OCI-LY7 (cell line): ENCODE measurements at regions not wholly inside any gene's neighbourhood (a gene's known extent, or its start where the extent isn't known, plus 50 kb on each side); places are given as distances from the start of the nearest gene placed in this dataset.

Experiments used
- BruUV-seq: library from RNA; stranded (reverse); fragments of 400-500 nt; replicated peaks from 2 replicates; lab custom pipeline; 2021; lab: Mats Ljungman, UMichigan
- CTCF ChIA-PET: fragments of 300-600 bp; sonication (Branson Sonifier 250); formaldehyde crosslinking; loops from one replicate; lab custom pipeline; 2022; ENCODE audit warnings: antibody characterized with exemption; ENCODE audit not compliant: unreplicated experiment; lab: Charles Lee
- POLR2A ChIA-PET: fragments of 300-600 bp; sonication (Branson Sonifier 250); formaldehyde crosslinking; loops from one replicate; lab custom pipeline; 2022; ENCODE audit warnings: antibody characterized with exemption; lab: Charles Lee
- DNase-seq: peaks from one replicate; pipeline ENCODE4 v3.0.0-alpha.2; 2015; ENCODE audit warnings: low spot score
- H2AFZ ChIP-seq: fragments of 200-600 bp; sonication (generic), shearing (Covaris generic); 2 replicates; pipeline ENCODE4 v1.6.1; 2014; ENCODE audit warnings: mild to moderate bottlenecking, antibody characterized with exemption, low read length, moderate library complexity
- H3K27ac ChIP-seq: fragments of 200-600 bp; sonication (generic); 2 replicates; pipeline ENCODE4 v1.5.1; 2014; ENCODE audit warnings: mixed run types, low read depth, mild to moderate bottlenecking, moderate library complexity, low read length, inconsistent platforms; ENCODE audit not compliant: poor library complexity, severe bottlenecking
- H3K36me3 ChIP-seq: fragments of 200-600 bp; sonication (generic); 2 replicates; pipeline ENCODE4 v1.6.1; 2014; ENCODE audit warnings: mild to moderate bottlenecking, antibody characterized with exemption, low read length, moderate library complexity, mixed read lengths; ENCODE audit not compliant: insufficient read depth
- H3K4me1 ChIP-seq: fragments of 200-600 bp; sonication (generic); 2 replicates; pipeline ENCODE4 v1.5.1; 2014; ENCODE audit warnings: mild to moderate bottlenecking, low read length; ENCODE audit not compliant: insufficient read depth, poor library complexity, severe bottlenecking
- H3K4me2 ChIP-seq: fragments of 200-600 bp; sonication (generic); 2 replicates; pipeline ENCODE4 v1.6.1; 2014; ENCODE audit warnings: mild to moderate bottlenecking, low read length
- H3K4me3 ChIP-seq: fragments of 200-600 bp; sonication (generic); 2 replicates; pipeline ENCODE4 v1.5.1; 2014; ENCODE audit warnings: mild to moderate bottlenecking, low read depth, low read length; ENCODE audit not compliant: poor library complexity, severe bottlenecking
- H3K79me2 ChIP-seq: fragments of 200-600 bp; sonication (generic); 2 replicates; pipeline ENCODE4 v1.6.1; 2016; ENCODE audit warnings: low read depth, mild to moderate bottlenecking, low read length, moderate library complexity, mixed read lengths; ENCODE audit not compliant: insufficient read depth
- H3K9me2 ChIP-seq: fragments of 200-600 bp; sonication (generic); 2 replicates; pipeline ENCODE4 v1.6.1; 2016; ENCODE audit warnings: mild to moderate bottlenecking, low read length, mixed read lengths; ENCODE audit not compliant: insufficient read depth
- H3K9me3 ChIP-seq: fragments of 200-600 bp; sonication (generic); 2 replicates; pipeline ENCODE4 v1.6.1; 2014; ENCODE audit warnings: mild to moderate bottlenecking, mixed run types, low read length, mixed read lengths
- H4K20me1 ChIP-seq: fragments of 200-600 bp; sonication (generic); 2 replicates; pipeline ENCODE4 v1.6.1; 2014; ENCODE audit warnings: mild to moderate bottlenecking, antibody characterized with exemption, low read length, moderate library complexity, mixed read lengths; ENCODE audit not compliant: insufficient read depth
- EZH2phosphoT487 ChIP-seq: fragments of 200-600 bp; sonication (generic); IDR thresholded peaks from 2 replicates; pipeline ENCODE4 v1.6.1; 2018; ENCODE audit warnings: low read depth, borderline replicate concordance, mild to moderate bottlenecking, mixed run types, antibody characterized with exemption, low read length, moderate library complexity, mixed read lengths
- intact Hi-C: fragments of 100-400 bp; cut with micrococcal nuclease; formaldehyde crosslinking; loops from one replicate; pipeline ENCODE4 v1.10.0; 2022; ENCODE audit not compliant: unreplicated experiment
- TF ChIP-seq, protein P1 (sequence below): fragments of 200-600 bp; sonication (generic); conservative IDR thresholded peaks from 2 replicates; pipeline ENCODE4 v1.5.1; 2014; ENCODE audit warnings: mild to moderate bottlenecking, antibody characterized with exemption, low read length, moderate library complexity, mixed read lengths

GRCh38 chr12:30104971-30105370 is 321.2 kb upstream of the TMTC1 start:
- CTCF ChIA-PET = no interaction called here
- DNase-seq = no peak
- no peaks in the 10 kb centered on the region for H3K9me3 ChIP-seq
- intact Hi-C loops = no loop called here
- POLR2A ChIA-PET = interaction anchor here (0.6 kb wide), 1 partner anchor 186 kb away, joined by 3 read pairs; no protein-coding TSS in a partner anchor
- BruUV-seq = no TSS peak
- TF ChIP-seq, protein P1, sequence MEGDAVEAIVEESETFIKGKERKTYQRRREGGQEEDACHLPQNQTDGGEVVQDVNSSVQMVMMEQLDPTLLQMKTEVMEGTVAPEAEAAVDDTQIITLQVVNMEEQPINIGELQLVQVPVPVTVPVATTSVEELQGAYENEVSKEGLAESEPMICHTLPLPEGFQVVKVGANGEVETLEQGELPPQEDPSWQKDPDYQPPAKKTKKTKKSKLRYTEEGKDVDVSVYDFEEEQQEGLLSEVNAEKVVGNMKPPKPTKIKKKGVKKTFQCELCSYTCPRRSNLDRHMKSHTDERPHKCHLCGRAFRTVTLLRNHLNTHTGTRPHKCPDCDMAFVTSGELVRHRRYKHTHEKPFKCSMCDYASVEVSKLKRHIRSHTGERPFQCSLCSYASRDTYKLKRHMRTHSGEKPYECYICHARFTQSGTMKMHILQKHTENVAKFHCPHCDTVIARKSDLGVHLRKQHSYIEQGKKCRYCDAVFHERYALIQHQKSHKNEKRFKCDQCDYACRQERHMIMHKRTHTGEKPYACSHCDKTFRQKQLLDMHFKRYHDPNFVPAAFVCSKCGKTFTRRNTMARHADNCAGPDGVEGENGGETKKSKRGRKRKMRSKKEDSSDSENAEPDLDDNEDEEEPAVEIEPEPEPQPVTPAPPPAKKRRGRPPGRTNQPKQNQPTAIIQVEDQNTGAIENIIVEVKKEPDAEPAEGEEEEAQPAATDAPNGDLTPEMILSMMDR = no peak
- H3K4me1 ChIP-seq = no peaks in the 10 kb centered on the region
- no peak overlapping the region for H2AFZ ChIP-seq
- H3K4me2 ChIP-seq = no peak overlapping the region
- H3K27ac ChIP-seq = no peak overlapping the region
- no peaks in the 10 kb centered on the region for H3K9me2 ChIP-seq
- H3K36me3 ChIP-seq = no peaks in the 10 kb centered on the region
- no peaks in the 10 kb centered on the region for H4K20me1 ChIP-seq
- H3K4me3 ChIP-seq = no peak overlapping the region
- H3K79me2 ChIP-seq = no peaks in the 10 kb centered on the region

- H2AFZ ChIP-seq = no peak overlapping the region
- H4K20me1 ChIP-seq = no peaks in the 10 kb centered on the region
- no peak overlapping the region for H3K4me3 ChIP-seq
- H3K36me3 ChIP-seq = no peaks in the 10 kb centered on the region
- H3K79me2 ChIP-seq = no peaks in the 10 kb centered on the region
- no peak for DNase-seq
- ChIA-PET CTCF (no interaction called here), POLR2A (no interaction called here)
- no peaks in the 10 kb centered on the region for H3K9me3 ChIP-seq
- TF ChIP-seq, protein P1 = no peak
- TF ChIP-seq EZH2phosphoT487 = no peak
- no peaks in the 10 kb centered on the region for H3K4me1 ChIP-seq
- no peak overlapping the region for H3K4me2 ChIP-seq
- intact Hi-C loops = no loop called here
- no peak overlapping the region for H3K27ac ChIP-seq
- no TSS peak for BruUV-seq
- H3K9me2 ChIP-seq = no peaks in the 10 kb centered on the region
Observed at GRCh38 chr12:30100741-30101140, 317.0 kb upstream of the TMTC1 start.

DNA sequence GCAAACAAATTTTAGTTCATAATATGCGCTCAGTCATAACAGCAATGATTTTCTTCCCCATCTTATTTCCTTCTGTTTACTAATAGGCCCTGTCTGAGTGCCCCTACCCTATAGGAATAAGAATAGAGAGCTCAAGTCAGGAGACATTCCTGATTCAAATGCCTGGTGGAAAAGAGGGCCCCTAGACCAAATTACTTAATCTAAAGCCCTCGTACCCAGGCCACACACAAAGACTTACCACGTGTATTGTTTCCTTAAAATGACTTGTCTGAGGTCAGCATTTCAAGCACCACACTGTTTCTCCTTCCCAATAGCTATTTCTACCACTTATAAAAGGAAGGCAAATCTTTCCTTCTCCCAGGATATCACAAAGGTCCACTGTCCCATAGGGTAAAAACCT is 314.9 kb upstream of the TMTC1 start:
- no TSS peak for BruUV-seq
- intact Hi-C loops = no loop called here
- ChIA-PET POLR2A (no interaction called here), CTCF (no interaction called here)
- Histone ChIP-seq H3K27ac (no peak overlapping the region), H2AFZ (no peak overlapping the region), H3K9me3 (no peaks in the 10 kb centered on the region), H3K4me1 (no peaks in the 10 kb centered on the region), H3K4me3 (no peak overlapping the region), H3K79me2 (no peaks in the 10 kb centered on the region), H3K36me3 (no peaks in the 10 kb centered on the region), H3K4me2 (no peak overlapping the region), H4K20me1 (no peaks in the 10 kb centered on the region), H3K9me2 (no peaks in the 10 kb centered on the region)
- TF ChIP-seq, protein P1 = no peak
- DNase-seq = no peak
